ENCODE measurements at regions not wholly inside any gene's neighbourhood (a gene's known extent, or its start where the extent isn't known, plus 50 kb on each side); places are given as distances from the start of the nearest gene placed in this dataset.

GRCh38 chr12:73112035-73112816, 840.1 kb downstream of the TRHDE start:
- Histone ChIP-seq H3K79me2 (ENCODE audit: low read depth) (no peaks in the 10 kb centered on the region), H3K27ac (no peak overlapping the region), H3K4me3 (no peak overlapping the region), H3K27me3 (ENCODE audit: insufficient read depth, low read depth) (no peaks in the 10 kb centered on the region), H3K4me2 (no peak overlapping the region), H3K36me3 (ENCODE audit: low read depth) (no peaks in the 10 kb centered on the region), H2AFZ (no peak overlapping the region), H4K20me1 (ENCODE audit: insufficient read depth) (no peaks in the 10 kb centered on the region), H3K9me3 (ENCODE audit: insufficient read depth, low read depth) (no peaks in the 10 kb centered on the region), H3K9me2 (ENCODE audit: insufficient read depth) (no peaks in the 10 kb centered on the region), H3K4me1 (replicated peaks; ENCODE audit: insufficient read depth) (no peaks in the 10 kb centered on the region), H3F3A (ENCODE audit: insufficient read depth, low read depth) (no peaks in the 10 kb centered on the region)
- TF ChIP-seq EZH2 (IDR thresholded peaks at IDR 0.05; ENCODE audit: low read depth) (no peak), CTCF (conservative IDR thresholded peaks at IDR 0.05) (no peak)
- no TSS peak for BruUV-seq (replicated peaks)
- CTCF ChIA-PET = no interaction called here
- intact Hi-C loops (cut with micrococcal nuclease; ENCODE audit: unreplicated experiment) = no loop called here
- DNase-seq = no peak
- POLR2A ChIA-PET (ENCODE audit: unreplicated experiment) = no interaction called here

DNA sequence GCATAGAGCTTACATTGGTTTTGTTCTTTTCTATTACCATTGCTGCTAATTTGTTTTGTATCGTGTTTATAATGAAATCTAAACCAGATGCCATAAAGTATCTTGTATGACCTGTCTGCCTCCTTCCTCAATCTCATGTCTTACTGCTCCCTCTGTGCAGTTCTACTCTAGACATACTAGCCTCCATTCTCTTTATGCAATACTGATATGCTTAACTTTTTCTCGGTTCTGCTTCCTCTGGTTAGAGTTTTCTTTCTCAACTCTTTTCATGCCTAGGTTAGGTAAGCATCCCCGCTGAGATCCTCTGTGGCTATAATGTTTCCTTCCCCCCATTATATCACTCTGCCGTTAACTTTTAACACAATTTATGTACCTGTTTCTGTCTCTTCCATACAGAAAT, 852.3 kb downstream of the TRHDE start:
- no peaks in the 10 kb centered on the region for H3K4me1 ChIP-seq (replicated peaks; ENCODE audit: insufficient read depth)
- no peaks in the 10 kb centered on the region for H3F3A ChIP-seq (ENCODE audit: insufficient read depth, low read depth)
- TF ChIP-seq EZH2 (IDR thresholded peaks at IDR 0.05; ENCODE audit: low read depth) = no peak
- no peak for TF ChIP-seq CTCF (conservative IDR thresholded peaks at IDR 0.05)
- ChIA-PET CTCF (no interaction called here), POLR2A (ENCODE audit: unreplicated experiment) (no interaction called here)
- H3K9me3 ChIP-seq (ENCODE audit: insufficient read depth, low read depth) = no peaks in the 10 kb centered on the region
- H3K27me3 ChIP-seq (ENCODE audit: insufficient read depth, low read depth) = no peaks in the 10 kb centered on the region
- no peaks in the 10 kb centered on the region for H3K36me3 ChIP-seq (ENCODE audit: low read depth)
- H3K79me2 ChIP-seq (ENCODE audit: low read depth) = no peaks in the 10 kb centered on the region
- no peak overlapping the region for H3K4me2 ChIP-seq
- no peak overlapping the region for H3K4me3 ChIP-seq
- no TSS peak for BruUV-seq (replicated peaks)
- no peaks in the 10 kb centered on the region; the same call in 1 of the 2 replicates for H3K9me2 ChIP-seq (ENCODE audit: insufficient read depth)
- no peak overlapping the region for H3K27ac ChIP-seq
- no peak for DNase-seq
- H2AFZ ChIP-seq = no peak overlapping the region
- H4K20me1 ChIP-seq (ENCODE audit: insufficient read depth) = no peaks in the 10 kb centered on the region
- intact Hi-C loops (cut with micrococcal nuclease; ENCODE audit: unreplicated experiment) = no loop called here

DNA sequence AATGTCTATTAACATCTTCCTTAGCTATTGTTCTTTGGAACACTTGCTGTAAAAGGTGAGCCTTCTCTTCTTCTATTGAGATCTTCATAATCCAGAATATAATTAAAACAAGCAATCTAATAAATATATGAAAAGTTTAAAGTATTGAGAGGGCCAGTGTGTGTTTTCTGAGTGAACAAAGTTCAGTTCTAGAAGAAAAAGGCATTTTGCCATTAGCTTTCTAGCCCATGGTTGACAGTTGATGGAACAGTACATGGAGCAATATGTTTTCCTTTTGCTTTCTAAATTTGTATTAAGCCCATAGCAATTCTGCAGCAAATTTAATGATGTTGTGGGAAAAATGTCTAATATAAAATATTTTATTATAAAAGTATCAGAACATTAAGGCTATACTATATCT, 853.0 kb downstream of the TRHDE start:
- intact Hi-C loops (cut with micrococcal nuclease; ENCODE audit: unreplicated experiment) = no loop called here
- POLR2A ChIA-PET (ENCODE audit: unreplicated experiment) = no interaction called here

More for the DNA sequence above, 853.0 kb downstream of the TRHDE start:
- H2AFZ ChIP-seq = no peak overlapping the region
- H3K27me3 ChIP-seq (ENCODE audit: insufficient read depth, low read depth) = no peaks in the 10 kb centered on the region
- no peaks in the 10 kb centered on the region; the same call in 1 of the 2 replicates for H3K9me2 ChIP-seq (ENCODE audit: insufficient read depth)
- no peaks in the 10 kb centered on the region for H3K36me3 ChIP-seq (ENCODE audit: low read depth)
- DNase-seq = no peak
- no peaks in the 10 kb centered on the region for H4K20me1 ChIP-seq (ENCODE audit: insufficient read depth)
- H3K79me2 ChIP-seq (ENCODE audit: low read depth) = no peaks in the 10 kb centered on the region
- TF ChIP-seq EZH2 (IDR thresholded peaks at IDR 0.05; ENCODE audit: low read depth) (no peak), CTCF (conservative IDR thresholded peaks at IDR 0.05) (no peak)
- H3K4me2 ChIP-seq = no peak overlapping the region
- CTCF ChIA-PET = no interaction called here
- BruUV-seq (replicated peaks) = no TSS peak
- H3K4me1 ChIP-seq (replicated peaks; ENCODE audit: insufficient read depth) = no peaks in the 10 kb centered on the region
- H3K9me3 ChIP-seq (ENCODE audit: insufficient read depth, low read depth) = no peaks in the 10 kb centered on the region
- H3K27ac ChIP-seq = no peak overlapping the region
- no peak overlapping the region for H3K4me3 ChIP-seq
- no peaks in the 10 kb centered on the region for H3F3A ChIP-seq (ENCODE audit: insufficient read depth, low read depth)
